Cardiac fibroblast (primary cell): ENCODE measurements at regions not wholly inside any gene's neighbourhood (a gene's known extent, or its start where the extent isn't known, plus 50 kb on each side); places are given as distances from the start of the nearest gene placed in this dataset.
"Not testable (repeated sequence)": the region's sequence is repeated elsewhere in the genome, so short reads cannot be mapped to it uniquely, and the experiment has no call there.

Source experiments
- DNase-seq, 2 donors: peaks; one replicate each; pipeline versions ENCODE4 v3.0.0 to v3.0.0-alpha.2; 2010; ENCODE audit warnings: low read depth in 2 of 2
- H3K4me3 ChIP-seq, 2 donors: replicated peaks in 1 of 2; 1 replicate in 1 of 2; 2 replicates in 1 of 2; pipeline ENCODE4 v1.5.1; 2011; ENCODE audit warnings: low read depth in 2 of 2, low read length in 2 of 2, mild to moderate bottlenecking in 2 of 2, moderate library complexity in 1 of 2
- CTCF ChIP-seq: IDR thresholded peaks from one replicate; pipeline ENCODE4 v1.5.1; 2011; ENCODE audit warnings: low read depth, mild to moderate bottlenecking, low read length, inconsistent platforms

DNA sequence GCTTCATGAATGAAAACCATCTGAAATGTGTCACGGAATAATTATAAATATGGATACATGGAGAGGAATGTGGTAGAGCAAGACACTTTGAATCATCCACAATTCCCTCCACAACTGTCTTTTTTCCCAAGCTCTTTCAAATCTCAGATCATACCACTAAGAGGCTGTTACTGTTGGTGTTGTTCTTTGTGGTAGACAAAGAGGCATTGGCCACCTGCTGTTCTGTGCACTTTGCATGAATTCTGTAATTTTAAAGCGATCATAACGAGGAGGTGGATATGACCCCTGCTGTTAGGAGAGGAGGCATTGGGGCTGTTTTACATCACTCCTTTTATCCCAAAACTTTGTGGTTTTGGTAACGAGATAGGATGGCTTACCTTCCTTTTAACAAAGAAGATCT, 141.2 kb upstream of the KLF6 start:
- no peak for TF ChIP-seq CTCF
- no peak for DNase-seq
- H3K4me3 ChIP-seq = no peak overlapping the region

- TF ChIP-seq CTCF = no peak
- DNase-seq = no peak
- no peak overlapping the region for H3K4me3 ChIP-seq
These were observed 140.2 kb upstream of the KLF6 start for GRCh38 chr10:3925184-3925583.

GRCh38 chr10:3924344-3924743, 139.3 kb upstream of the KLF6 start:
- no peak for TF ChIP-seq CTCF
- H3K4me3 ChIP-seq = no peak overlapping the region
- DNase-seq = peak; percentile 89 to 93

GRCh38 chr10:3923033-3923432, 138.0 kb upstream of the KLF6 start:
- no peak overlapping the region for H3K4me3 ChIP-seq
- TF ChIP-seq CTCF = no peak
- no peak for DNase-seq

GRCh38 chr10:3919709-3920308, 134.8 kb upstream of the KLF6 start:
- H3K4me3 ChIP-seq = no peak overlapping the region
- TF ChIP-seq CTCF = no peak
- DNase-seq = no peak

GRCh38 chr10:3917392-3917791, 132.4 kb upstream of the KLF6 start:
- not testable (repeated sequence) for H3K4me3 ChIP-seq, DNase-seq

- no peak for TF ChIP-seq CTCF
- DNase-seq = no peak
- H3K4me3 ChIP-seq = no peak overlapping the region
These were observed 129.7 kb upstream of the KLF6 start for GRCh38 chr10:3914733-3915132.
